ENCODE measurements at regions not wholly inside any gene's neighbourhood (a gene's known extent, or its start where the extent isn't known, plus 50 kb on each side); places are given as distances from the start of the nearest gene placed in this dataset.

DNA sequence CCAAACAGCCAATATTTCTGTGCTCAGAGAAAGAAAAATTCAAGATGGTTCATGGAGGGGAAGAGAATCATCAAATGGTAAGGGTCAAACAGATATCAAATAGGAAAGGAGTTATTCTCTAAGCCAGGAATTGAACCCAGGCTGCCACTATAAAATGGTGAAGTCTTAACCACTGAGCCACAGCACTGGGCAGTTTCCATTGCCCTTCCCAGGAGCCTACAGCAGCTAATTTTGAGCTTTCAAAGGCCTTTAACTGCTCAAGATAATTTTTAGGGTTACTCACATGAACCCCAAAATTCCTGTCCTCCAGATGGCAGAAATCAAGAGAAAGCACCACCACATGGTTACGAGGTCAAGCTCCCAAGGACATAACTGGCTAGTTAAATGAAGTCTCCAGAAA lies 176.2 kb downstream of the KIF18A start:
- no peak overlapping the region for H4K8ac ChIP-seq (ENCODE audit: low read depth, low read length)
- H3K4me3 ChIP-seq (ENCODE audit: low read depth, low read length) = no peak overlapping the region
- no peaks in the 10 kb centered on the region for H3K79me2 ChIP-seq (ENCODE audit: control insufficient read depth, insufficient read depth, low read length, poor library complexity)
- WGBS (ENCODE audit: extremely low coverage, insufficient coverage, insufficient read length) = no CpG with 5 or more reads among the region's 1 CpG
- H2AFZ ChIP-seq (ENCODE audit: insufficient read depth, low read length, poor library complexity) = no peak overlapping the region
- H3K9me3 ChIP-seq (ENCODE audit: insufficient read depth, low read depth, low read length) = no peaks in the 10 kb centered on the region
- H2BK12ac ChIP-seq (ENCODE audit: low read length) = no peak overlapping the region
- H3K18ac ChIP-seq (ENCODE audit: low read length) = no peak overlapping the region
- no peaks in the 10 kb centered on the region for H3K27me3 ChIP-seq (ENCODE audit: insufficient read depth, low read length)
- H3K79me1 ChIP-seq (ENCODE audit: low read length) = peaks cover 2% of the 10 kb centered on the region
- H2BK120ac ChIP-seq (ENCODE audit: insufficient read depth, low read length, poor library complexity) = no peak overlapping the region
- H2AK5ac ChIP-seq (ENCODE audit: low read length) = no peak overlapping the region
- H3K4ac ChIP-seq (ENCODE audit: low read depth, low read length) = no peak overlapping the region
- no peak overlapping the region for H3K27ac ChIP-seq (ENCODE audit: low read depth, low read length)
- no peak overlapping the region for H3K4me2 ChIP-seq (ENCODE audit: low read length)
- H4K12ac ChIP-seq (ENCODE audit: low read depth, low read length) = no peak overlapping the region
- H3K4me1 ChIP-seq (ENCODE audit: control insufficient read depth in 1 of 2, insufficient read depth in 2 of 2, low read length in 2 of 2) = peaks cover 3 to 13% of the 10 kb centered on the region in 2 experiments
- no peak overlapping the region for H4K91ac ChIP-seq (ENCODE audit: low read depth, low read length)
- no peaks in the 10 kb centered on the region for H3K36me3 ChIP-seq (ENCODE audit: control insufficient read depth in 1 of 2, insufficient read depth in 2 of 2, low read length in 2 of 2)
- H3K14ac ChIP-seq (ENCODE audit: low read length) = no peak overlapping the region
- H3K23ac ChIP-seq (ENCODE audit: low read length) = no peak overlapping the region
- DNase-seq = no peak
- no peak overlapping the region for H2BK5ac ChIP-seq (ENCODE audit: low read depth, low read length, poor library complexity)
- no peak overlapping the region for H3K9ac ChIP-seq (ENCODE audit: low read length)

DNA sequence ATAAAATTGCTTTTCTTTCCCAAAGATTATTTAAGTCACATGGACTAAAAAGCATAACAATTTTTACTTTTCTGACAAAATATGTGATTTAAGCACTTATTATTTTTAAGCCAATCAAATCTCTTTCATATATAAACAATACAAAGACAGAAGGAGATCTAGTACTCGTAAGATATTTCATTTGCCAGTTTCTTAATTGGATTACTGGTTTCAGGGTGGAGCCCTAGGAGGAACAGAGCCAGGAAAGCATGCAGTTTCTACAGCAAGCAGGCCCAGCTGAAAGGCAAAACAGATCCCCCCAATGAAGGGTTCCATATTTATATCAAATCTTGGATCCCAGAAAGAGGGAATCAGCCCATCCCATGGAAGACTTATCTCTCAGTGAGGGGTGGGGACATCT lies 177.0 kb downstream of the KIF18A start:
- H3K9me3 ChIP-seq (ENCODE audit: insufficient read depth, low read depth, low read length) = no peaks in the 10 kb centered on the region
- WGBS (ENCODE audit: extremely low coverage, insufficient coverage, insufficient read length) = no CpG with 5 or more reads among the region's 1 CpG
- H3K4me2 ChIP-seq (ENCODE audit: low read length) = no peak overlapping the region
- H3K9ac ChIP-seq (ENCODE audit: low read length) = no peak overlapping the region
- no peak overlapping the region for H4K91ac ChIP-seq (ENCODE audit: low read depth, low read length)
- no peak for DNase-seq
- no peak overlapping the region for H2BK12ac ChIP-seq (ENCODE audit: low read length)
- H3K4ac ChIP-seq (ENCODE audit: low read depth, low read length) = no peak overlapping the region
- no peak overlapping the region for H2BK5ac ChIP-seq (ENCODE audit: low read depth, low read length, poor library complexity)
- H2AFZ ChIP-seq (ENCODE audit: insufficient read depth, low read length, poor library complexity) = no peak overlapping the region
- no peak overlapping the region for H2BK120ac ChIP-seq (ENCODE audit: insufficient read depth, low read length, poor library complexity)
- no peak overlapping the region for H3K23ac ChIP-seq (ENCODE audit: low read length)
- no peak overlapping the region for H4K8ac ChIP-seq (ENCODE audit: low read depth, low read length)
- no peak overlapping the region for H2AK5ac ChIP-seq (ENCODE audit: low read length)
- no peak overlapping the region for H3K18ac ChIP-seq (ENCODE audit: low read length)
- no peak overlapping the region for H3K14ac ChIP-seq (ENCODE audit: low read length)
- no peak overlapping the region for H3K4me3 ChIP-seq (ENCODE audit: low read depth, low read length)
- H3K27me3 ChIP-seq (ENCODE audit: insufficient read depth, low read length) = no peaks in the 10 kb centered on the region
- peaks cover 2% of the 10 kb centered on the region for H3K79me1 ChIP-seq (ENCODE audit: low read length)
- H4K12ac ChIP-seq (ENCODE audit: low read depth, low read length) = no peak overlapping the region
- no peaks in the 10 kb centered on the region for H3K79me2 ChIP-seq (ENCODE audit: control insufficient read depth, insufficient read depth, low read length, poor library complexity)
- H3K36me3 ChIP-seq (ENCODE audit: control insufficient read depth in 1 of 2, insufficient read depth in 2 of 2, low read length in 2 of 2) = no peaks in the 10 kb centered on the region
- H3K4me1 ChIP-seq (ENCODE audit: control insufficient read depth in 1 of 2, insufficient read depth in 2 of 2, low read length in 2 of 2) = peaks cover 3 to 16% of the 10 kb centered on the region in 2 experiments
- H3K27ac ChIP-seq (ENCODE audit: low read depth, low read length) = no peak overlapping the region

DNA sequence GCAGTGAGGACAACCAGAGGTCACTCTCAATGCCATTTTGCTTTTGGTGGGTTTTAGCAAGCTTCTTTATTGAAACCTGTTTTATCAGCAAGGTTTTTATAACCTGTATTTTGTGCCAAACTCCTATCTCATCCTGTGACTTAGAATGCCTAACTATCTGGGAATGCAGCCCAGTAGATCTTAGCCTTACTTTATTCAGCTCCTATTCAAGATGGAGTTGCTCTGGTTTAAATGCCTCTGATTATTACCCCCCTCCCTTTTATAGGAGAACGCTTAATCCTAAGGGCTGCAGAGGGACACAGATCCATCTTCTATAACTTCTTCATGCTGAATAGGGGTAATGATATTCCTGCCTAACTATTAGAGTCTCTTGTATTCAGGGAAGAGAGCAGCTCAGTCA lies 179.1 kb downstream of the KIF18A start:
- H2AFZ ChIP-seq (ENCODE audit: insufficient read depth, low read length, poor library complexity) = no peak overlapping the region
- no peak for DNase-seq
- no peak overlapping the region for H2BK120ac ChIP-seq (ENCODE audit: insufficient read depth, low read length, poor library complexity)
- peaks cover 0 to 8% of the 10 kb centered on the region in 2 experiments for H3K4me1 ChIP-seq (ENCODE audit: control insufficient read depth in 1 of 2, insufficient read depth in 2 of 2, low read length in 2 of 2)
- H3K79me2 ChIP-seq (ENCODE audit: control insufficient read depth, insufficient read depth, low read length, poor library complexity) = no peaks in the 10 kb centered on the region
- no peak overlapping the region for H4K12ac ChIP-seq (ENCODE audit: low read depth, low read length)
- H2BK5ac ChIP-seq (ENCODE audit: low read depth, low read length, poor library complexity) = no peak overlapping the region
- no peak overlapping the region for H2AK5ac ChIP-seq (ENCODE audit: low read length)
- no peak overlapping the region for H3K9ac ChIP-seq (ENCODE audit: low read length)
- H3K27ac ChIP-seq (ENCODE audit: low read depth, low read length) = no peak overlapping the region
- no peak overlapping the region for H4K91ac ChIP-seq (ENCODE audit: low read depth, low read length)
- H3K4me2 ChIP-seq (ENCODE audit: low read length) = no peak overlapping the region
- no peak overlapping the region for H4K8ac ChIP-seq (ENCODE audit: low read depth, low read length)
- no CpG with 5 or more reads among the region's 1 CpG for WGBS (ENCODE audit: extremely low coverage, insufficient coverage, insufficient read length)
- H3K36me3 ChIP-seq (ENCODE audit: control insufficient read depth in 1 of 2, insufficient read depth in 2 of 2, low read length in 2 of 2) = no peaks in the 10 kb centered on the region
- no peaks in the 10 kb centered on the region for H3K79me1 ChIP-seq (ENCODE audit: low read length)
- H2BK12ac ChIP-seq (ENCODE audit: low read length) = no peak overlapping the region
- H3K4me3 ChIP-seq (ENCODE audit: low read depth, low read length) = no peak overlapping the region
- H3K27me3 ChIP-seq (ENCODE audit: insufficient read depth, low read length) = no peaks in the 10 kb centered on the region
- H3K14ac ChIP-seq (ENCODE audit: low read length) = no peak overlapping the region
- no peak overlapping the region for H3K23ac ChIP-seq (ENCODE audit: low read length)
- no peaks in the 10 kb centered on the region for H3K9me3 ChIP-seq (ENCODE audit: insufficient read depth, low read depth, low read length)
- H3K18ac ChIP-seq (ENCODE audit: low read length) = no peak overlapping the region
- no peak overlapping the region for H3K4ac ChIP-seq (ENCODE audit: low read depth, low read length)

DNA sequence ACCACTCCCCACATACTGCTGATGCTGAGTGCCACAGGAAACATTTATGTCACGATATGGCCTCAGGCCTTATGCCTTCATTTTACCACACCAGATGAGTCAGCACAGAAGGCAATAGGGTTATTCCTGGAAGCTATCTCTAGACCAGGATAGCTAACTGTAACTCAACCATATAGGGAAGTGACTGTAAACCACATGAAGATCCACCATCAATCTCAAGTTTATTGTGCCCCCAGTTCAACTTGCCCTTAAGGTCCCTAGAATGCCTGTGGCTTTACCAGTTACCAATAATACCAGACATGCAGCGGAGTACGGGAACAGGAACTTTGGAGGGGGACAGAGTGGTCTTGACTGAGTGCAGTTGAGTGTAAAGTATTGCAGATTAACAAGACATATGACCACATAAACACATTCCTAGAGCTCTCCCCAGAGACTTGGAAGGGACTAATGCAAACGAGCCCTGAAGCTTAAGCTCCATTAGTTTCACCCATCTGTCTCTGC lies 180.9 kb downstream of the KIF18A start:
- H2AFZ ChIP-seq (ENCODE audit: insufficient read depth, low read length, poor library complexity) = no peak overlapping the region
- H3K27me3 ChIP-seq (ENCODE audit: insufficient read depth, low read length) = no peaks in the 10 kb centered on the region
- H2BK12ac ChIP-seq (ENCODE audit: low read length) = no peak overlapping the region
- no peak overlapping the region for H3K4me3 ChIP-seq (ENCODE audit: low read depth, low read length)
- H3K79me1 ChIP-seq (ENCODE audit: low read length) = no peaks in the 10 kb centered on the region
- H3K14ac ChIP-seq (ENCODE audit: low read length) = no peak overlapping the region
- no peaks in the 10 kb centered on the region for H3K9me3 ChIP-seq (ENCODE audit: insufficient read depth, low read depth, low read length)
- H4K8ac ChIP-seq (ENCODE audit: low read depth, low read length) = no peak overlapping the region
- no peak overlapping the region for H2AK5ac ChIP-seq (ENCODE audit: low read length)
- WGBS (ENCODE audit: extremely low coverage, insufficient coverage, insufficient read length) = no CpG with 5 or more reads among the region's 4 CpGs
- H2BK5ac ChIP-seq (ENCODE audit: low read depth, low read length, poor library complexity) = no peak overlapping the region
- no peak overlapping the region for H3K27ac ChIP-seq (ENCODE audit: low read depth, low read length)
- no peak overlapping the region for H3K18ac ChIP-seq (ENCODE audit: low read length)
- no peak overlapping the region for H4K12ac ChIP-seq (ENCODE audit: low read depth, low read length)
- H3K4ac ChIP-seq (ENCODE audit: low read depth, low read length) = no peak overlapping the region
- H3K23ac ChIP-seq (ENCODE audit: low read length) = no peak overlapping the region
- peaks cover 0 to 7% of the 10 kb centered on the region in 2 experiments for H3K4me1 ChIP-seq (ENCODE audit: control insufficient read depth in 1 of 2, insufficient read depth in 2 of 2, low read length in 2 of 2)
- H2BK120ac ChIP-seq (ENCODE audit: insufficient read depth, low read length, poor library complexity) = no peak overlapping the region
- H3K36me3 ChIP-seq (ENCODE audit: control insufficient read depth in 1 of 2, insufficient read depth in 2 of 2, low read length in 2 of 2) = no peaks in the 10 kb centered on the region
- H3K9ac ChIP-seq (ENCODE audit: low read length) = no peak overlapping the region
- H4K91ac ChIP-seq (ENCODE audit: low read depth, low read length) = no peak overlapping the region
- H3K79me2 ChIP-seq (ENCODE audit: control insufficient read depth, insufficient read depth, low read length, poor library complexity) = no peaks in the 10 kb centered on the region
- peak; percentile 83 to 90 for DNase-seq
- H3K4me2 ChIP-seq (ENCODE audit: low read length) = no peak overlapping the region

All from trophoblast cell (in vitro differentiated cells and primary cell).